NCI-H2029 treated with DMSO at 0.1 percent for 48 hours (cell line): ENCODE measurements at regions not wholly inside any gene's neighbourhood (a gene's known extent, or its start where the extent isn't known, plus 50 kb on each side); places are given as distances from the start of the nearest gene placed in this dataset.
"Not testable (repeated sequence)": the region's sequence is repeated elsewhere in the genome, so short reads cannot be mapped to it uniquely, and the experiment has no call there.

Experiments used
- DNase-seq: peaks from one replicate; lab custom pipeline; 2025; lab: John Stamatoyannopoulos, UW

DNA sequence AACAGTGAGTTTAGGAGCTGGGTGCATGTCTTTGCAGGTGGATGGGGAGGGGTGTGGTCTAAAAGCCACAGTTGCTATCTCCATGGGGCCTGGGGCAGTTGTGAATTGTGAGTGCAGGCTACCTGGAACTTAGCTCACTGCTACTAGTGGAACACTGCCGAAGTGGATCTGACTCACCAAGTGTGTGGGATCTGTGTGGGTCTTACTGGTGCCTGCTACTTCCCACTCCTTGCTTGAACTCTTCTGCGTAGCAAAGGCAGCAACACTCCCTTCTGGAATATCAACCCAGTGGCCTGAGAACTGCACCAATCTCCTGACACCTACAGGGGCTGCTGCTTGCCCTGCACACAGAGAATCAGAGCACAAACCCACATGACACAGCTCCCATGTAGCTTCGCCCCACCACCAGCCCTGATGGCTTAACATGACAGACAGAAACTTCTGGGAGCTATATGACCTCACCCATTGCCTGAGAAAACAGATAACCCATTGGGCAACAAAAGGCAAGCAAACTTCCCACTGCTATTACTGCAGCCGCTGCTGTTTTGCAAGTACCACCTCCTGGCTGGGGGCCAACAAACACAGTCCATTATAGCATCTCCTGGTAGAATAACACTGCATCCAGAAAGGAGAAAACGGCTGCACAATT, 455.1 kb upstream of the DDX18 start:
- DNase-seq: no peak

DNA sequence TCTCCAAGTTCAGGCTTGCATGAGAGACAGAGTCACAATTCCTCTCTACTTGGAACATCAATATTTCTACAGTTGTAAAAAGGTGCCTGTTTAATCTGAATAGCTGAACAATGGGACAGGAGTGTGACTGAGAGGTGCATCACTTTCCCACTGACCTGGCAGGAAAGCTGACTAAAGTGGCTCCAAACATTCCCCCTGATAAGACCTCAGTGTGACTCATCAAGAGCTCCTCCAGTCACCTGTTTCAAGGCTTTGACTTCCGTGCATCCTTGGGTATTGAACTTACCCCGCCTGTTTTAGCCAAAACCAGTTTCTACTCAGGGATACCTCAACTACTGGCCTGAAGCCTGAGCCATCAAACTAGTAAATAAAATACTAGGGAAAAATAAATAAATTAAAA, 453.9 kb upstream of the DDX18 start:
- no peak for DNase-seq

DNA sequence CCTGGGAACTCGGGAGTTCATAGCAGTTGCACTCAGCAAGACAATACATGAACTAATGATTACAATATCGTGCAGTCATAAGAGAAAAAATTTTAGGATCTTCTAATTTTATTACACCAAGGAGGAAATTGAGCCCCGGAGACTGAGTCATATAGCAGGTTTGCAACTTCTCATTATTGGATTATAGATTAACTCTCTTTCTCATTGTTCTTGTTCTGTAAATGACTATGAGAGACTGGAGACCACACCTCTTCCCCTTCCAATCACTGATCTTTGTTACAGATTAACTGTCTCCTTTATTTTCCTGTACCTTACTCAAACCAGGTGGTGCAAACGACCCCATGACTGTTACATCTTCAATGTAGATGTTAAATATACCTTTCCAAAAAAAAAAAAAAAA, 435.8 kb upstream of the DDX18 start:
- no peak for DNase-seq

DNA sequence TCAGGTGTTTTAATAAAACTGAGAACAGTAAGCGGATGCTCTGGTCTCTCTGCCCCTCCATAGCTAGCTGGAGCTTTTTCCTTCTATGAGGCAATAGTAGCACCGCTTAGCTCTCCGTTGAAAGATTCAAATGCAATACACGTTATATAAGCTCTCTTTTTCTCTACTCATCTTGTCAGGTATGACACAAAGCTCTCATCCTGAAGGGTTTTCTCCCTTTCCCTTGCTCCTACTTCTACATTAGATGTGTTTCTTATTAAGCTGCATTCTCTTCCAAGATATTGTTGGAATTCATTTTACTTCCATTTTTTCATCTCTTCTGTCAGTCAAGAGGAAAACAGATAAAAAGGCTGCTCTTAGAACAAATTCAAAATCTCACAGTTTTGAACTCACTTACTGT, 434.6 kb upstream of the DDX18 start:
- DNase-seq: no peak

DNA sequence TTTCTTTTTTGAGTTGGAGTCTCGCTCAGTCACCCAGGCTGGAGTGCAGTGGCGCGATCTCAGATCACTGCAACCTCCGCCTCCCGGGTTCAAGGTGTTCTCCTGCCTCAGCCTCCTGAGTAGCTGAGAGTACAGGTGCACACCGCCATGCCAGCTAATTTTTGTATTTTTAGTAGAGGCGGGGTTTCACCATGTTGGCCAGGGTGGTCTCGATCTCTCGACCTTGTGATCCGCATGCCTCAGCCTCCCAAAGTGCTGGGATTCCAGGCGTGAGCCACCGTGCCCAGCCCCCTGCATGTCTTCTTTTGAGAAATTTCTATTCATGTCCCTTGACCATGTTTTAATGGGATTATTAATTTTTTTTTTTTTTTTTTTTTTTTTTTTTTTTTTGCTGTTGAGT, 430.5 kb upstream of the DDX18 start:
- DNase-seq: not testable (repeated sequence)

DNA sequence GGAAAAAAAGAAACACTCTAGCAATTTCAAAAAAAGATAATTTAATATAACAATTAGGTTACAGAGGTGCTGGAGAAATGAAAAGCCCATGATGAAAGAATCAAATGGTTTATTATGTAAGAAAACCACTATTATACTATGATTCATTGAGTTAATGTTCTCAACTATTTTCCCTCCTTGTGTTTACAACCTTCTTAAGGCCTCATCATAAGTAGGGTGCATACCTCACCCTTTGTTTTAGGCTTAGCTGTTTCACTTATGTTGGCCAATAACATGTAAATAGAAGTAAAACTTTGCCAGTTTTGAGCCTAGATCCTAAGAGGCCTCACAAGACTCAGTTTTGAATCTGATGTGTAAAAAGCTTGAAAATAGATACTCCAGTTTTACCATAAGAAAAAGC, 418.3 kb upstream of the DDX18 start:
- no peak for DNase-seq

DNA sequence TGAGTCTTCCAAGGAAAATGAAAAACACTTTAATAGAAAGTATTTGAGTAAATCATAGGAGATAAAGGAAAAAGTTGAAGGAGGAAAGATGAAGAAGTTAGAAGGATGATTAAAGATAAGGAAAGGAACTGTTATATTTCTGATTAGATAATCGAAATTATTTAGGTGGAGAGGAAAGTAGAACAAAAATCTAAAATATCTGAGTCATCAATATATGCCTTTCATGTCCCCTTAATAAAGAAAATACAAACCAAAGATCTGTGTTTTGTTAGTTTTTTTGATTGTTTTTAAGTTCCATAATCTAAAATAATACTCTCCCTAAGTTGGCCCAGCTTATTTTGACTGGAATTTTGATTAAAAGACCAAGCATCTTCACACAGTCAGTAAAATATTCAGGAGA, 412.9 kb upstream of the DDX18 start:
- no peak for DNase-seq

DNA sequence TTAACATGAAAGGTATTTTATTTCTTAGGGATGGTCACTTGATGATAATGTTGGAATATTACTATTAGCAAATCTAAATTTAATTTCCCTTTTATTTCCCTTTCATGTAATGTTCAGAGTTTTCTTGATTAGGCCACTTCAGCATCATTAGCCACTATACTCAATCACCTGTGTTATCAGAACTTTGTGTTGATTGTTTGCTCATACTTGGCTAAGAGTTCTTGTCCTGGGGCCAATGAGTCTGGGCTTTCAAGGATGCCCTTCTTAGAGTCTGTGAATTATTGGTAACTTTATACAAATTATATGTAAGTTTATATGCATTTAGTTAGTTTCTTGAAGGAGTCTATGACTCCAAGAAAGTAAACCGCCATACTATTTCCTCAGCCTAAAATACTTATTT, 408.0 kb upstream of the DDX18 start:
- DNase-seq: no peak

DNA sequence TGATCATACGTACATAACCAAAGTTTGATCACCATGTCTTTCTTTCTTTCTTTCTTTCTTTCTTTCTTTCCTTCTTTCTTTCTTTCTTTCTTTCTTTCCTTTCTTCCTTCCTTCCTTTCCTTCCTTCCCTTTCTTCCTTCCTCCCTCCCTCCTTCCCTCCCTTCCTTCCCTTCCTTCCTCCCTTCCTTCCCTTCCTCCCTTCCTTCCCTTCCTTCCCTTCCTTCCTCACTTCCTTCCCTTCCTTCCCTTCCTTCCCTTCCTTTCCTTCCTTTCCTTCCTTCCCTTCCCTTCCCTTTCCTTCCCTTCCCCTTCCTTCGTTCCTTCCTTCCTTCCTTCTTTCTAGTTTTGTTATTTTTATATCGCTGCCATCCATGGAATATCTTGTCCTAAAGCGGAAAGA, 406.7 kb upstream of the DDX18 start:
- DNase-seq: no peak

DNA sequence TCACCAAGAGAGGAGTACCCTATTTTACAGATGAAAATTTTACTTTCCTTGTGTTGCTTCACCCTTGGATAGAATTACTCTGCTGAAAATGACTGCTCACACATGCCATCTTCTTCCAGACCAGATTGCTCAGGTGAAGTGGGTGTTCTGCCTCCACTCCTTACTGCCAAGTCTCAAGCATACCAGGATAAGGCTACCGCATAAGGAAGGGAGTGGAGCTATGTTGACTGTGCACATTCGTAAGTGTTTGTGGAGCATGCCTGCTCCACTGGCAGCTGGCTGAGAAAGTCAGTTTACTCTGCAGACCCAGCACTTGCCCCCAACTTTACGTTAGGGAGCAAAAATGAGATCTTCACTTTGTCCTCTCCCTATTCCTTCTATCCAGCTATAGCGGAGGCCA, 405.0 kb upstream of the DDX18 start:
- no peak for DNase-seq

DNA sequence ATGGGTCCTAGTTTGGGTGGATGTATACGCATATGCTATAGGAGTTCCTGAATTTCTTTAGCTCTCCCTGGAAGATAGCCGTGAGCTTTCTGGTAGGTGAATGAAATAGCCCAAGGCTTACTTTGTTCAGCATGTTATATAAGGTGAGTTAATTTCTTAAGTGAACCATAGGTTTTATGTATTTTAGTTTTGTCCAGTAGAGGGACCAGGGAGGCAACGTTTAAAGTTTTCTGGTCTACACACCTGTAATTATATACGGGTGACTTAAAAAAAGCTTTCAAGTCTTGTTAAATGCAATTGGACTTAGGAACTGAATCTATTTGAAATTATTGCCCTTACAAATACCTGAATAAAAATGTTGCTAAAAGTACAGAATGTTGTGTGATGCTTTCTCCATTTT, 402.5 kb upstream of the DDX18 start:
- no peak for DNase-seq

DNA sequence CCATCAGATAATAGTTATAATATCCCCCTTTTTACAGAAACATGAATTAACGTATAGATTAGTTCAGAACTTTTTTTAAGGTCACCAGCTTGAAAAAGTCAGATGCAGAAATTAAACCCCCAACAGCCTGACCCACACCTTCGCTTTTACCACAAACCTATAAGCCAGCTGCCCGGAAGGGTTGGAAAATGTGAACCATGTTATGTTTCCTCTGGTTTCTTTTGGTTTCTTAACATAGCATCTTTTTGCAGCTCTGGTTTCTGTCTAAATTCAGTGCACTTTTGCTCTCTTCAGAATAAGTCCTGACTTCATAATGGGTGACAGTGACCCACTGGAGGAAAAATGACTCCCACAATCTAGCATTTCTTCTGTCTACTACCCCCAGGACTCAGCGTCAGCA, 381.7 kb upstream of the DDX18 start:
- DNase-seq: no peak

DNA sequence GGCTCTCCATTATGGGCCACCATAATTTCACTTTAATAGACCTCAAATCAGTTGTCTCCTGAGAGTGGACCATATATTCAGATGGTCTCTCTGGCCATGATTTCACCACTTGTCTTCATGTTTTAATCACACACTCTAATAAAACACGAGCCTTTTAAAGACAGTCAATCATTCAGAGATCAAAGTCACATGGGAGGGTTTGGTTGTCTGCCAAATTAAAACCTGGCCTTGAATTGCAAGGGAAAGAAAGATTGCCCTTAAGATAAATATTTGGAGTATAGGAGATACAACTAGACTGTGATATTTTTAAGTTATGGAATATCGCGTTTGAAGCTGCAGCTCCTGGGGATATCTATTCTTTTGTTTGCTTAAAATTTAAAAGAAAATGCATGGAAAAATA, 377.8 kb upstream of the DDX18 start:
- DNase-seq: no peak

DNA sequence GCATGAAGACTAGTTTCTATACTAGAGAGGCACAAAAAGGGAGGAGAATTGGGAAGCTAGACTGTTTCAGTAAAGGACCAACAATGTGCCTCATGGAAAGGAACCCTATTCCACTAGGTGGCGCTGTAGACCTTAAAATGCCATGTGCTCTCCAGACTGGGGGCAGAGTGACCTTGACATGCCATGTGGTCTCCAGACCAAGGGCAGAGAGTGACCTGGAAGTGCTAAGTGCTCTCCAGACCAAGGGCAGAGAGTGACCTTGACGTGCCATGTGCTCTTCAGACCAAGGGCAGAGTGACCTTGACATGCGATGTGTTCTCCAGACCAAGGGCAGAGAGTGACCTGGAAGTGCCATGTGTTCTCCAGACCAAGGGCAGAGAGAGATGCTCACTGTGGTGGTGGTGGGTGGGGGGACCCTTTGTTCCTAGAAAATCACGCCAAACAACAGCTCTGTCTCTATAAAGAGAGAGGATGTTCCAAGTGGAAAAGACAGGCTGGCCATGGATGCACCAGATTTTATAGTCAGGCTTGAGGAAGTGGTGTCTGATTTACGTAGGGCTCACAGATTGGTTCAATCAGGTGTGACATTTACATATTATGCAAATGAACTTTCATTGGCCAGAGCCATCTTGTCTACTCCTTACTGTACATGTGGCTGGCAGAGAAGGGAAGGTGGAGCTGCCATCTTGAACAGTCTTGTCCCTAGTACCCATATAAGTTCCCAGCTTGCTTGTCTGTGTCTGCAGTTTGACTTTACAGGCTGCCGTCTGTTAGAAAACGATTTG, 344.0 kb upstream of the DDX18 start:
- DNase-seq: no peak

DNA sequence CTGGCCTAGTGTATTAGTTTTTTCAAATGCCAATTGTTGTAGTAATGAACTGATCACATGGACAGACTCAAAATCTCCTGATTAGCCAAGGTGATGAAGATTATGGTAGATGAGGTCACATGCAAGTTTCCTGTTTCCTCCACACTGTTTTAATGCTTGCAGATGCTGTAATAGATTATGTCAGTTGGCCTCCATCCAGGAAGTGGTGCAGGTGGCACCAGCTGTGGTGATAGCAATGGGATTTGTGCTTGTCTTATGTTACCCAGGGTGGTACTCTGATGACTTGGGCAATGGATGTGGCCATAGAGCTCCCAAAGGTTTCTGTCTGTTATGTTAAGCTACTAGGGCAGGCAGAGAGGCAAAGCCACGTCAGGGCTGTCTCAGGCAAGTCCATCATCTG, 332.9 kb upstream of the DDX18 start:
- no peak for DNase-seq

DNA sequence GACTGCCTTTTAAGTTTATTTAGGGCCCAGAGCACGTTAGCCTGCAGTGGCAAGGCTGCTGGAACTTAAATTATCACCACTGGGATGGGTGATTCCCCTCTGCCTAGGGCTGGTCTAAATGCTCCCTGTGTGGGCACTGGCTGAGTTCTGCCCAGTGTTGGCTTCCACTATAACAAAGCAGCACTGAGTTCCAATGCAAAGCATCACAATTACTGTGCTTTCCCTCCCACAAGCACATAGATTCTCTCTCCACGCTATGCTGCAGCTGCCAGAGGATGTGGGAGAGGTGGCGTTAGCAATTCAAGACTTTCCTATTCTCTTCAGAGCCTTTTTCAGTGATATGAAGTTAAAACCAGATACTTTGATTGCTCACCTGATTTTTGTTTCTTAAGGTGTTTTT, 328.9 kb upstream of the DDX18 start:
- no peak for DNase-seq

DNA sequence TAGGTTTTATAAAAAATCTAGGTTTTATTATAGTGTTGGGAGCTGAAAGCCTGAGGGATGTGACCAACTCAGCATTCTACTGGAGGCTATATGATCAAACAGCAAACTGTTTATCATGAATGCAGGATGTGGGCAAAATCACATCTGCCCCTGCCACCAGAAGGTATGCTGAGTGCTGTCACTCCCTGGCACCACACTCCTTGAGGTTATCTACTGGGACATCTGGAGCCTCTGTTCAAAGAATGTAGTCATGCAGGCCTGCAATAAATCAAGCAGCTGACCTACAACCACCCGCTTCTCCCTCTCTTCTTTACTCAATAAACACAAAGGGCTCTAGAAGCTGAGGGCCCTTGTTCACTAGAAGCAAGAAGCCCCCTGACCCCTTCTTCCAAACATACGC, 328.4 kb upstream of the DDX18 start:
- no peak for DNase-seq

DNA sequence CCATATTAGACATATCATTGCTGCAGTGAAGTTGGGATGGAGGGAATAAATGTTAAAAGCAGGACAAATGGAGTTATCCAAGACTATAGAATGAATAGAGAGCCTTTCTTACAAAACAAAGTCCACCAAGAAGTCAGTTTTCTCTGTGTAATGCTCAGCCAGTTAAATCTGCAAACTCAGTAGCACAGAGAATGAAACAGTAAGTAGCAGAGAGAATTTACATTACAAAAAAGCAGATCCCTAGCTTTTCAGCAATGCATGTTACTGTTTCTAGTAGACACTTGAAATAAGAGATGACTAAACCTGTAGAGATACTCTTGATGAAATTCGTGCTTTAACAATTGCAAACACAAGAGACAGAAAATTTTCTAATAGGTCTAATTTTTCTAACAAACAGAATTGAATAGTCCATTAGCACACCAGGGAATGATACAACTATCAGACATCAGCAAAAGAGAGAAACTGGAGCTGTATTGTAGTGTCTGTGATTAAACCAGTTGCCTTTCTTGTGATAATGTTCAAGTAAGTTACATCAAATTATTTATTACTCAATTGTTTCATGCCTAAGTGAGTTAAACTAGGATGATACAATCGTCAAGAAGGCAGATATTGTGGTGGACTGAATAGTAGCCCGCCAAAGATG, 322.2 kb upstream of the DDX18 start:
- no peak for DNase-seq

DNA sequence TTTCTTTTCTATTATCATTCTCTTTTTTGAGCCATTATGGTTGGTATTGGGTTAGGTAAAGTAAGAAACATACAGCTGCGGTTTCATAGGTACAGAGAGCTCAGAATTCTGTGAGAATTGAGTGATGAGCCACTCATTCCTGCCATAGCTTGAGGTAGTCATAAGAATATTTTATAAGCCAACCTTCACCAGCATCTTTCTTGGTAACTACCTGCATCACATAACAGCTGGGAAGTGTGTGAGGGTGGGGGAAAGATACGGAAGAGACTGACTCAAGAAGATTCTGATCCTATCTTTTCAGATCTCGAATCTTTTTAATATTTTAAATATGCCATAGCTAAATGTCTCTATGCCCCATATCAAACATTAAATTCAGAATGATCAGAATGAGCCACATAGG, 313.8 kb upstream of the DDX18 start:
- no peak for DNase-seq

DNA sequence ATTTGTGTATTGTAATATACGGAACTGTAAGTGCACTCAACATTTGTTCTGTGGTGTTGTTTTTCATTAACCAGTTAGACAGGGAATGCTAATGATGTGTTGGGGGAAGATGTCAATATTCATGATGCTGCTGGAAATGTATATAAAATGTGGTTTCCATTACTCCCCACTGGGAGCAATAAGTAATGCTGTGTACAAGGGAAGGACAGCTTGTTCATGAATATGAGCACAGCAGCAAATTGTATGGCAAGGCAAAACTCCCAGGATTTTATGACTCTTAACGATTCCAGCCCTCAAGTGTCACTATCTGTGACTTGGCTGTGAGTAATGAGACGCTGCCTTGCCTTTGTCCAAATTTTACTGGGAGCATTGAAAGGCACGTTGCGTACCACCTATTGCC, 312.4 kb upstream of the DDX18 start:
- no peak for DNase-seq

DNA sequence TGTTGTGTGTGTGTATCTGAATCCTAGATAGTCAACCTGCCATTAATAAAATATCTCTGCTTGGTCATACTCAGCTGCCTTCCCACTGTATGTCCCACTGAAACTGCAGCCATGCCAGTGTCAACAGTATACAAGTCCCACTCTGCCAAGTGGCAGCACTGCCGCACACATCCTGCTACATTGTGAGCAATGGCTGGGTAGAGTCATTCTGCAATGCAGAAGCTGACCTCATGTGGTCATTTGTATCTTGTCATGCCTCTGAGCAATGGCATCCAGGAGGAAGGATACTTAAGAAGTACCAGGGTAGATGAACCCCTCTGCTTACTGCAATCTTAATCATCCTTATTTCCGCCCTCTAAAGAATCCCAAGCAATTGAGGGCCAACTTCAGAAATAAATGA, 302.2 kb upstream of the DDX18 start:
- no peak for DNase-seq

DNA sequence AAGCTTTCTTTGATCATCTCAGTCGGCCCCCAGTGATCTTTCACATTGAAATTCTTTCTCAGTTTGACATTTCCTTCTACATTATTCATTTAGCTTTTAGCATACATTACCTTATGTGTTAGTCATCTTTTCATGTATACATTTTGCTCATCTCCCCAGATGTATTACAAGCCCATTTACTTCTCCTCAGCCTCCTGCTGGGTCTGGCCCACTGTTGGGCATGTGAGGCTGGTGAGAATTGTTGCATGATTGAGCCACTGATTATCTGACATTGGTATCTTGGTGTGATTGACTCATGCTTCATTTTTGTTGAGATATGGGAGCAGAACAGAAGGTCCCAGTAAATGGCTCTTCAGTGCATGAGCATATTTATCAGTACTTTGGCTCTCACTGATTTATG, 300.1 kb upstream of the DDX18 start:
- DNase-seq: no peak

DNA sequence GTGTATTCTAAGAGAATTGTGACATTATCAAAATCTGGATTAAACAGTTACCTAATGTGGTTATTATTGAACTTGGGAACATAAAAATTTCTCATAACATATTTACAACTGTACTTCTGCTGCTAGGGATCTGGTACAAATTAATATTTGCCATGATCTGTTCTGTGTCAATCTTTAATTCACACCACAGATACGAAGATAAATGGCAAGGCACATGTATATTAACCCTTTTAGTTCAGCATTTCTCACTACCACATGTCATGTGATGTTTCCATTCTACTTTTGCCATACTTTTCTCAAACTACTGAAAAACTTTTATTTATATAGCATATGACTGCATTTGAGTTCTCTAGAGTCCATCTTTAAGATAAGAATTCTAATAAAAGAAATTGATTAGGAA, 295.3 kb upstream of the DDX18 start:
- DNase-seq: no peak

DNA sequence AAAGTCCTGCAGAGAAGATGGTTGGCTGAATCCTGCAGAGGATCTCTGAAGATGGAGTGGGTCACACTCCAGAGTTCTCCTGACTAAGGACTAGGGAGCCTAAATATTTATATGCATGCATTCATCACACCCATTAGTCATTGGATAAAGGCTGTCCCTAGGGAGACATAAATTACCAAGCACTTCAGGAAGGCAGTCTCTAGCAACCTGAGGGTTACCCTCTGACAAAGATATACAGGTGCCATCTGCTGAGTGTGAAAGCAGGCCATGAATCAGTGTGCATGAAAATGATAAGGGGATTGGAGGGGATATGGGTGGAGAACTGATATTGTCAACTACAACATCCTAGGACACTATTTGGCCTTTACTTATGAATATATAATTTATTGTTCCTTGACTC, 294.8 kb upstream of the DDX18 start:
- DNase-seq: no peak
